B cell (primary cell): ENCODE measurements at regions not wholly inside any gene's neighbourhood (a gene's known extent, or its start where the extent isn't known, plus 50 kb on each side); places are given as distances from the start of the nearest gene placed in this dataset.

Experiments used
- ATAC-seq: fragments of 200-7000 bp; cut with Tn5 transposase; one replicate; pipeline ENCODE4 v1.10.0; 2021; ENCODE audit warnings: low read depth, mild to moderate bottlenecking, moderate number of reproducible peaks, moderate library complexity
- CTCF ChIA-PET: fragments of 350-600 bp; sonication (Branson Sonifier 250); formaldehyde crosslinking; loops from one replicate; lab custom pipeline; 2021; ENCODE audit warnings: antibody characterized with exemption, inconsistent platforms; lab: Charles Lee
- POLR2A ChIA-PET: fragments of 350-600 bp; sonication (Branson Sonifier 250); formaldehyde crosslinking; loops from one replicate; lab custom pipeline; 2021; ENCODE audit warnings: antibody characterized with exemption; lab: Charles Lee
- DNase-seq: peaks from one replicate; pipeline ENCODE4 v3.0.0; 2013
- H2AFZ ChIP-seq: 2 replicates; pipeline ENCODE4 v1.6.1; 2012; ENCODE audit warnings: mild to moderate bottlenecking, low read depth, low read length; ENCODE audit not compliant: insufficient read depth, poor library complexity, severe bottlenecking
- H3K27ac ChIP-seq, 2 donors: 1 replicate in 1 of 2; 2 replicates in 1 of 2; pipeline ENCODE4 v1.5.1; 2012 to 2013; ENCODE audit warnings: low read length in 2 of 2, mild to moderate bottlenecking in 2 of 2, moderate library complexity in 1 of 2
- H3K27me3 ChIP-seq, 4 experiments: fragments of 200-600 bp in 1 of 4; sonication (generic) in 1 of 4; replicated peaks in 1 of 4; 1 replicate in 2 of 4; 2 replicates in 2 of 4; pipeline versions ENCODE4 v1.6.1 to v1.7.0; 2013 to 2016; ENCODE audit warnings: low read length in 3 of 4, mild to moderate bottlenecking in 2 of 4, mixed read lengths in 1 of 4, moderate library complexity in 1 of 4; ENCODE audit not compliant: insufficient read depth in 4 of 4, control insufficient read depth in 3 of 4; ENCODE audit errors: control extremely low read depth in 1 of 4
- H3K36me3 ChIP-seq, 2 experiments: replicated peaks in 1 of 2; 1 replicate in 1 of 2; 2 replicates in 1 of 2; pipeline versions ENCODE4 v1.6.1 to v1.7.1; 2013; ENCODE audit warnings: low read length in 1 of 2; ENCODE audit not compliant: insufficient read depth in 2 of 2, control insufficient read depth in 1 of 2; ENCODE audit errors: control extremely low read depth in 1 of 2, extremely low read depth in 1 of 2
- H3K4me1 ChIP-seq, 2 donors: fragments of 200-600 bp in 1 of 2; sonication (generic) in 1 of 2; 1 replicate in 1 of 2; 2 replicates in 1 of 2; pipeline versions ENCODE4 v1.5.1 to v1.6.1; 2013 to 2017; ENCODE audit warnings: low read length in 2 of 2; ENCODE audit not compliant: control insufficient read depth in 2 of 2, insufficient read depth in 2 of 2
- H3K4me2 ChIP-seq: replicated peaks from 2 replicates; pipeline ENCODE3; 2012; ENCODE audit warnings: mild to moderate bottlenecking, low read depth, low read length; ENCODE audit not compliant: poor library complexity, severe bottlenecking
- H3K4me3 ChIP-seq, 5 experiments: fragments of 200-600 bp in 1 of 5; sonication (generic) in 1 of 5; 1 replicate in 3 of 5; 2 replicates in 2 of 5; pipeline versions ENCODE4 v1.5.1 to v1.7.0; 2011 to 2016; ENCODE audit warnings: low read length in 4 of 5, mild to moderate bottlenecking in 4 of 5, low read depth in 2 of 5, control low read depth in 1 of 5, moderate library complexity in 1 of 5; ENCODE audit not compliant: insufficient read depth in 1 of 5; ENCODE audit errors: control extremely low read depth in 1 of 5, extremely low read depth in 1 of 5
- H3K79me2 ChIP-seq: fragments of 200-600 bp; sonication (generic); one replicate; pipeline ENCODE4 v1.6.0; 2016; ENCODE audit warnings: low read length; ENCODE audit not compliant: control insufficient read depth, insufficient read depth
- H3K9ac ChIP-seq: fragments of 200-600 bp; sonication (generic); 2 replicates; pipeline ENCODE4 v1.6.1; 2017; ENCODE audit warnings: mild to moderate bottlenecking, low read length, moderate library complexity
- H3K9me3 ChIP-seq, 3 donors: one replicate each; pipeline versions ENCODE4 v1.6.1 to v1.7.1; 2013; ENCODE audit warnings: low read length in 2 of 3; ENCODE audit not compliant: control insufficient read depth in 2 of 3, insufficient read depth in 1 of 3; ENCODE audit errors: control extremely low read depth in 1 of 3
- H4K20me1 ChIP-seq: 2 replicates; pipeline ENCODE4 v1.6.0; 2012; ENCODE audit warnings: mild to moderate bottlenecking, low read length; ENCODE audit not compliant: insufficient read depth, control insufficient read depth, poor library complexity, severe bottlenecking
- H3K27ac Mint-ChIP-seq: one replicate; pipeline ENCODE4 v1.8.0; 2021; ENCODE audit warnings: mixed read lengths
- H3K27me3 Mint-ChIP-seq: one replicate; pipeline ENCODE4 v1.8.0; 2021; ENCODE audit warnings: mixed read lengths
- H3K4me1 Mint-ChIP-seq: one replicate; pipeline ENCODE4 v1.8.0; 2021; ENCODE audit warnings: mixed read lengths
- H3K4me3 Mint-ChIP-seq: one replicate; pipeline ENCODE4 v1.8.0; 2021; ENCODE audit warnings: mixed read lengths
- H3K9me3 Mint-ChIP-seq: one replicate; pipeline ENCODE4 v1.8.0; 2022; ENCODE audit warnings: mixed read lengths; ENCODE audit not compliant: insufficient read depth
- CTCF ChIP-seq: fragments of 200-600 bp; IDR thresholded peaks from one replicate; pipeline ENCODE4 v1.8.0; 2022; ENCODE audit warnings: antibody characterized with exemption, mild to moderate bottlenecking
- EZH2 ChIP-seq: IDR thresholded peaks from 2 replicates; pipeline ENCODE4 v1.6.1; 2012; ENCODE audit warnings: borderline replicate concordance, low read depth, mild to moderate bottlenecking, moderate library complexity, low read length; ENCODE audit not compliant: insufficient read depth, poor library complexity, severe bottlenecking
- WGBS: methylation state at CpG from one replicate; pipeline ENCODE4 v1.1.5; 2013; ENCODE audit warnings: missing lambda C conversion rate; ENCODE audit not compliant: insufficient coverage; 5-methylcytosine and 5-hydroxymethylcytosine counted together
- intact Hi-C: fragments of 100-400 bp; cut with micrococcal nuclease; formaldehyde crosslinking; loops from one replicate; pipeline ENCODE4 v1.10.0; 2022

- H3K9me3 ChIP-seq = no peaks in the 10 kb centered on the region
- intact Hi-C loops = no loop called here
- DNase-seq = no peak
- ATAC-seq = no peak
- ChIA-PET CTCF (no interaction called here), POLR2A (no interaction called here)
- H3K79me2 ChIP-seq = no peaks in the 10 kb centered on the region
- no peaks in the 10 kb centered on the region for H4K20me1 ChIP-seq
- no peaks in the 10 kb centered on the region for H3K4me1 ChIP-seq
- TF ChIP-seq EZH2 = no peak
- TF ChIP-seq CTCF = no peak
- H3K9ac ChIP-seq = no peak overlapping the region
- no peaks in the 10 kb centered on the region for H3K36me3 ChIP-seq
- H2AFZ ChIP-seq = no peak overlapping the region
- no peak overlapping the region for H3K4me2 ChIP-seq
- Mint-ChIP-seq H3K4me1 (no peaks in the 10 kb centered on the region), H3K27ac (no peak overlapping the region), H3K27me3 (no peaks in the 10 kb centered on the region), H3K9me3 (no peaks in the 10 kb centered on the region), H3K4me3 (no peak overlapping the region)
- WGBS = 84% methylated on average over 3 of the region's 3 CpGs
- H3K27me3 ChIP-seq = no peaks in the 10 kb centered on the region
- H3K4me3 ChIP-seq = no peak overlapping the region
- no peak overlapping the region for H3K27ac ChIP-seq
These were observed 49.7 kb downstream of the SIPA1L2 start for GRCh38 chr1:232579958-232580941.

GRCh38 chr1:232579466-232579865, 50.5 kb downstream of the SIPA1L2 start:
- ChIA-PET CTCF (no interaction called here), POLR2A (no interaction called here)
- Mint-ChIP-seq H3K27me3 (no peaks in the 10 kb centered on the region), H3K4me3 (no peak overlapping the region), H3K4me1 (no peaks in the 10 kb centered on the region), H3K27ac (no peak overlapping the region), H3K9me3 (no peaks in the 10 kb centered on the region)
- TF ChIP-seq CTCF (no peak), EZH2 (no peak)
- Histone ChIP-seq H3K9me3 (no peaks in the 10 kb centered on the region), H3K27ac (no peak overlapping the region), H3K27me3 (no peaks in the 10 kb centered on the region), H3K4me1 (no peaks in the 10 kb centered on the region), H3K79me2 (no peaks in the 10 kb centered on the region), H3K4me3 (no peak overlapping the region), H4K20me1 (no peaks in the 10 kb centered on the region), H3K4me2 (no peak overlapping the region), H2AFZ (no peak overlapping the region), H3K36me3 (no peaks in the 10 kb centered on the region), H3K9ac (no peak overlapping the region)
- WGBS = no CpG with 5 or more reads among the region's 1 CpG
- no peak for ATAC-seq
- no peak for DNase-seq
- intact Hi-C loops = no loop called here
